ENCODE measurements at regions not wholly inside any gene's neighbourhood (a gene's known extent, or its start where the extent isn't known, plus 50 kb on each side); places are given as distances from the start of the nearest gene placed in this dataset.

GRCh38 chr14:97055355-97055754 lies 258.2 kb downstream of the VRK1 start:
- TF ChIP-seq SETDB1 (IDR thresholded peaks at IDR 0.05; ENCODE audit: insufficient read length, low read length) (no peak), ZNF311 (tag by site-specific recombination; IDR thresholded peaks at IDR 0.05; ENCODE audit: borderline replicate concordance) (no peak), ZNF223 (tag by site-specific recombination; IDR thresholded peaks at IDR 0.05) (no peak), ZNF140 (tag by site-specific recombination; IDR thresholded peaks at IDR 0.05) (no peak), CTCF (tag by site-specific recombination; IDR thresholded peaks at IDR 0.05) (no peak), ZNF133 (tag by site-specific recombination; IDR thresholded peaks at IDR 0.05) (no peak), RBAK (tag by site-specific recombination; IDR thresholded peaks at IDR 0.05) (no peak), KLF10 (tag by site-specific recombination; IDR thresholded peaks at IDR 0.05) (no peak), ZNF626 (tag by site-specific recombination; IDR thresholded peaks at IDR 0.05) (no peak)
